ENCODE measurements at regions not wholly inside any gene's neighbourhood (a gene's known extent, or its start where the extent isn't known, plus 50 kb on each side); places are given as distances from the start of the nearest gene placed in this dataset.

DNA sequence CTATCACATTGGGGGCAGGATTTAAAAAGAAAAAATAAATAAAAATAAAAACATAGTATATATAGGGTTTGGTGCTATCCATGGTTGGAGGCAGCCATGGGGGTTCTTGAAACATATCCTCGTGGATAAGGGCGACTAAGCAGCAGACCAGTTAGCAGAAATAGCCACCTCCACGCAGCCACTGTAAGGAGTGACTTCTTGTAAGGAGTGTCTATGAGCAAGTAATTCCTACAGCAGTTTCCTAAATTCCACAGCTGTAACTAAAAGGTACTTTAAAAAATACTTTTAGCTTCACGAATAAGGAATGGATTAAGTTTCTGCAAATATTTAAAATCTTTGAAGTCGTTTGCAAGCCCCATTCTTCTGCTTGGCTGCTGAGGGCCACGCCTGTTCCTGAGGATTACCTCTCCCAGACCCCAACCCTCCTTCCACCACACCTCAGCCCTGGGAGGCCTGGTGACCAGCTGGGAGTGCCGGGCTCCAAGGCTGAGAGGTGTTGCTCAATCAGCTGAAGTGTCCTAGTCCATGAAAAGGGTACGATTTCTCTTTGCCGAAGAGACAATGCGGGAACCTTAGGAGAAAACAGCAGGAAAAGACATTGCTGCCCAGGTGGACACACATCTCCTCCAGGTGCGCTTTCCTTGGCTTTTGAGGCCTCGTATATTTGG is 115.3 kb downstream of the ADSS2 start:
- no peak overlapping the region for H3K4me3 ChIP-seq (ENCODE audit: low read depth, low read length)
- H3K4me2 ChIP-seq (ENCODE audit: low read length), result no peak overlapping the region
- no peaks in the 10 kb centered on the region for H3K79me2 ChIP-seq
- no peak for TF ChIP-seq CTCF (IDR thresholded peaks at IDR 0.05)
- H3K4me1 ChIP-seq, result no peaks in the 10 kb centered on the region
- H3K36me3 ChIP-seq (ENCODE audit: control insufficient read depth, insufficient read depth, low read length), result no peaks in the 10 kb centered on the region
- no peaks in the 10 kb centered on the region for H3K27me3 ChIP-seq (ENCODE audit: control insufficient read depth, insufficient read depth, low read length)
- no peak overlapping the region for H2AFZ ChIP-seq
- no peak overlapping the region for H3K27ac ChIP-seq
- H3K9me3 ChIP-seq (ENCODE audit: control insufficient read depth, low read length), result no peaks in the 10 kb centered on the region
- H3K9ac ChIP-seq, result no peak overlapping the region

- H3K36me3 ChIP-seq (ENCODE audit: control insufficient read depth, insufficient read depth, low read length), result no peaks in the 10 kb centered on the region
Observed at GRCh38 chr1:244337839-244338238, 113.9 kb downstream of the ADSS2 start.

GRCh38 chr1:244339073-244339692 is 112.5 kb downstream of the ADSS2 start:
- Histone ChIP-seq H3K27me3 (ENCODE audit: control insufficient read depth, insufficient read depth, low read length) (no peaks in the 10 kb centered on the region), H3K4me1 (no peaks in the 10 kb centered on the region), H3K9me3 (ENCODE audit: control insufficient read depth, low read length) (no peaks in the 10 kb centered on the region), H3K27ac (no peak overlapping the region), H3K79me2 (no peaks in the 10 kb centered on the region), H3K36me3 (ENCODE audit: control insufficient read depth, insufficient read depth, low read length) (no peaks in the 10 kb centered on the region), H3K9ac (no peak overlapping the region), H3K4me3 (ENCODE audit: low read depth, low read length) (no peak overlapping the region), H2AFZ (no peak overlapping the region), H3K4me2 (ENCODE audit: low read length) (no peak overlapping the region)
- TF ChIP-seq CTCF (IDR thresholded peaks at IDR 0.05), result no peak

More at GRCh38 chr1:244337839-244338238, 113.9 kb downstream of the ADSS2 start:
- Histone ChIP-seq H3K9me3 (ENCODE audit: control insufficient read depth, low read length) (no peaks in the 10 kb centered on the region), H3K4me3 (ENCODE audit: low read depth, low read length) (no peak overlapping the region), H3K4me1 (no peaks in the 10 kb centered on the region), H3K79me2 (no peaks in the 10 kb centered on the region), H3K4me2 (ENCODE audit: low read length) (no peak overlapping the region), H3K9ac (no peak overlapping the region), H3K27me3 (ENCODE audit: control insufficient read depth, insufficient read depth, low read length) (no peaks in the 10 kb centered on the region), H2AFZ (no peak overlapping the region), H3K27ac (no peak overlapping the region)
- TF ChIP-seq CTCF (IDR thresholded peaks at IDR 0.05), result no peak

DNA sequence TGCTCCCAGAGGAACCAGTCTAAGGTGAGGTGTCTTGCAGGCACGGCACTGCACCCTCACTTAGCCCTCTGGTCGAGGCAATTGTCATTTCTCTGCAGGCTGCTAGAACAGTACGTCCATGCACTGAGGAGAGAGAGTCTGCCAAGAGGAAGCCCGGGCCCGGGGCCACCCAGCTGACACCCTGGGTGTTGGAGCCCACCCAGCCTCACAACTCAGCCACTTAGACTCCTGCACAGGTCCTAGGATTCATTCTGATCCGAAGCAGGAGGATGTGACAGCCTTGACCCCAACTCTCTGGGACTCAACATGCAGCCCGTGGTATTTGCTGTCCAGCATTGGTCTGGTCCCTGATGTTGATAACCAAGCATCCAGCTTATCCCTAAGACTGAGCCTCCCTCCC is 111.9 kb downstream of the ADSS2 start:
- Histone ChIP-seq H3K4me1 (no peaks in the 10 kb centered on the region), H3K27me3 (ENCODE audit: control insufficient read depth, insufficient read depth, low read length) (no peaks in the 10 kb centered on the region), H2AFZ (no peak overlapping the region), H3K4me3 (ENCODE audit: low read depth, low read length) (no peak overlapping the region), H3K9ac (no peak overlapping the region), H3K4me2 (ENCODE audit: low read length) (no peak overlapping the region), H3K79me2 (no peaks in the 10 kb centered on the region), H3K36me3 (ENCODE audit: control insufficient read depth, insufficient read depth, low read length) (no peaks in the 10 kb centered on the region), H3K27ac (no peak overlapping the region), H3K9me3 (ENCODE audit: control insufficient read depth, low read length) (no peaks in the 10 kb centered on the region)
- no peak for TF ChIP-seq CTCF (IDR thresholded peaks at IDR 0.05)

DNA sequence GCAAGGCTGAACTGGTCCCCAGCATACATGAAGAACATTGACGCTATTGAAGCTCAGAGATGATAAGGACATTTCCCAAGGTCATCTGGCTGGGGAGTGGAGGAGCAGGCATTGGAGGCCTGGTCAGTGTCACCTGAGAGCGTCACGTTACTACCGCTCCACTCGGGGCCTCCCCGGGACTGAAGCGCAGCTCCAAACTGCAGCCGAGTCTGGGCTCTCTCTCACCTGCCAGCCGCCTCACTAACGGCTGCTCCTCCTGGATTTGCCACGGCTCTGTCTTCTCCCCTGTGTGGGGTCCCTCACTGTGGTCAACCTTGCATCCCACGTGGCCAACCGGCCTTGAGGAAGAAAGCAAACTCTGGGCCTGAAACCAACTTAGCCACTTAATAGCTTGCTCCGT is 111.3 kb downstream of the ADSS2 start:
- TF ChIP-seq CTCF (IDR thresholded peaks at IDR 0.05), result no peak
- no peaks in the 10 kb centered on the region for H3K4me1 ChIP-seq

More for the DNA sequence above, 111.3 kb downstream of the ADSS2 start:
- no peaks in the 10 kb centered on the region for H3K36me3 ChIP-seq (ENCODE audit: control insufficient read depth, insufficient read depth, low read length)
- H3K9me3 ChIP-seq (ENCODE audit: control insufficient read depth, low read length), result no peaks in the 10 kb centered on the region
- H3K27ac ChIP-seq, result no peak overlapping the region
- H2AFZ ChIP-seq, result no peak overlapping the region
- H3K27me3 ChIP-seq (ENCODE audit: control insufficient read depth, insufficient read depth, low read length), result no peaks in the 10 kb centered on the region
- no peaks in the 10 kb centered on the region for H3K79me2 ChIP-seq
- no peak overlapping the region for H3K9ac ChIP-seq
- H3K4me3 ChIP-seq (ENCODE audit: low read depth, low read length), result no peak overlapping the region
- no peak overlapping the region for H3K4me2 ChIP-seq (ENCODE audit: low read length)
